AG10803 (cell line): ENCODE measurements at regions not wholly inside any gene's neighbourhood (a gene's known extent, or its start where the extent isn't known, plus 50 kb on each side); places are given as distances from the start of the nearest gene placed in this dataset.

ENCODE experiments used
- DNase-seq: peaks from one replicate; pipeline ENCODE4 v3.0.0; 2010; ENCODE audit warnings: low read depth
- H3K4me3 ChIP-seq: 2 replicates; pipeline ENCODE4 v1.5.1; 2011; ENCODE audit warnings: mild to moderate bottlenecking, low read length, control low read depth
- CTCF ChIP-seq: conservative IDR thresholded peaks from 2 replicates; pipeline ENCODE4 v1.5.1; 2011; ENCODE audit warnings: mild to moderate bottlenecking, low read length, control low read depth, inconsistent platforms

GRCh38 chr13:42717176-42717575, 64.2 kb upstream of the FAM216B start:
- H3K4me3 ChIP-seq = no peak overlapping the region
- no peak for TF ChIP-seq CTCF
- no peak for DNase-seq

GRCh38 chr13:42720113-42720857, 61.1 kb upstream of the FAM216B start:
- peak; percentile 95 for DNase-seq
- TF ChIP-seq CTCF = no peak
- no peak overlapping the region for H3K4me3 ChIP-seq

GRCh38 chr13:42720858-42721219, 60.5 kb upstream of the FAM216B start:
- no peak for TF ChIP-seq CTCF
- DNase-seq = no peak
- no peak overlapping the region for H3K4me3 ChIP-seq

GRCh38 chr13:42722883-42723539, 58.4 kb upstream of the FAM216B start:
- no peak overlapping the region for H3K4me3 ChIP-seq
- no peak for DNase-seq
- TF ChIP-seq CTCF = no peak

- no peak overlapping the region for H3K4me3 ChIP-seq
- no peak for DNase-seq
- no peak for TF ChIP-seq CTCF
Measured at GRCh38 chr13:42728507-42729180, 52.7 kb upstream of the FAM216B start.

- no peak overlapping the region for H3K4me3 ChIP-seq
- TF ChIP-seq CTCF = no peak
Measured at GRCh38 chr13:42729857-42730402, 51.5 kb upstream of the FAM216B start.

More at GRCh38 chr13:42729857-42730402, 51.5 kb upstream of the FAM216B start:
- no peak for DNase-seq
